Activated CD8-positive, alpha-beta memory T cell treated with anti-CD3 and anti-CD28 coated beads for 24 hours (primary cell): ENCODE measurements at regions not wholly inside any gene's neighbourhood (a gene's known extent, or its start where the extent isn't known, plus 50 kb on each side); places are given as distances from the start of the nearest gene placed in this dataset.
"Not testable (repeated sequence)": the region's sequence is repeated elsewhere in the genome, so short reads cannot be mapped to it uniquely, and the experiment has no call there.

ENCODE experiments used
- DNase-seq: peaks from one replicate; pipeline ENCODE4 v3.0.0-alpha.2; 2020

DNA sequence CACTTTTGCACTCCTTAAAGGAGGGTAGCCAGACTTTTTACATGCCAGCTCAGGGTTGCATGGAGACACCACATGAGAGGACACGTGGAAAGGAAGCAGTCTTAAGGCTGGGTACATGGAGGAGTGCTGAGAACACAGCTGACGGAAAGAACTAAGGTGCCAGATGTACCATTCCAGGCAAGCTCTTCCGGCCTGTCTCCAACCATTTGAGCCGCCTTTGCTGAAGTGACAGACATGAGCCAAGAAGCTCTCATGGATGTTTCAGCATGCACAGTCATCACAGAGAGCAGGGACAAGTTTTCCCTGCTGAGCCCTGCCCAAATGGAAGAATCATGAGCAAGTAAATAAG lies 83.4 kb upstream of the BMP2K start:
- no peak for DNase-seq

DNA sequence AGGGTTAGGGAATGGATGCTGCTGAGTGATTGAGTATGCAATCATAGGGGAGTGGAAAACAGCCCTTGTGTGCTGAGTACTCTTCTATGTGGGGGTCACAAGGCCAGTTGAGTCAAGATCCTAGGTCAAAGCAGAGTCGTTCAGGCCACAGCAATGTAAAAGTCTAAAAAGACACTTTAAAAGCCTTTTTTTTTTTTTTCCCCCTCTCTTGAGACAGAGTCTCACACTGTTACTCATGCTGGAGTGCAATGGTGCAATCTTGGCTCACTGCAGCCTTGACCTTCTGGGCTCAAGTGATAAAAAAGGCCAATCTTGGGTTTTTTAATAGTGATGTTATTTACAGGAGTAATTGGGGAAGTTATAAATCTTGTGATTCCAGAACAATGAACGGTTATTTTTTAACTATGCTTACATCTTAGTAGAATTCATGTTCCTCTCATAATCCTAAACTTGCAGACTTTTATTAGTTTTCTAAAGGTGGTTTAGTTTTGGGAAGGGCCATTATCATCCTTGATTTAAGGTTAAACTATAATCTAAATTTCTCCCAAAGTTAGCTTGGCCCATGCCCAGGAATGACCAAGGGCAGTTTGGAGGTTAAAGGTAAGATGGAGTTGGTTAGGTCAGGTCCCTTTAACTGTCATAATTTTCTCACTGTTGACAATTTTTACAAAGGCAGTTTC lies 82.2 kb upstream of the BMP2K start:
- no peak for DNase-seq

DNA sequence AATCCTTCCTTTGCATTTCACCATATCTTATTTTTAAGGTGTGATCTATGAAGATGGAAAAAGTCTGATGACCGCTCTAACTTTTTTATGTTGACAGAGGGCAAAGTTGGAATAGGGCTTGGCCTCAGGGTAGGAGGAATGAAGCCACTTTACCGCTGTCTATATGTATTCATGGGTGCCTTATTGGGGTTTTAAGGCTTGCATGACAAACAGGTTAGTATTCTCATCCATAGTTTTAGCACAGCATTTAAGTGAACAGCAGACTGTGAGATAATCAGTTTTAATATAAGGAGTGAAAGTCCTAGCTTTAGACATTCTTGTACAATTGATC lies 81.7 kb upstream of the BMP2K start:
- no peak for DNase-seq

DNA sequence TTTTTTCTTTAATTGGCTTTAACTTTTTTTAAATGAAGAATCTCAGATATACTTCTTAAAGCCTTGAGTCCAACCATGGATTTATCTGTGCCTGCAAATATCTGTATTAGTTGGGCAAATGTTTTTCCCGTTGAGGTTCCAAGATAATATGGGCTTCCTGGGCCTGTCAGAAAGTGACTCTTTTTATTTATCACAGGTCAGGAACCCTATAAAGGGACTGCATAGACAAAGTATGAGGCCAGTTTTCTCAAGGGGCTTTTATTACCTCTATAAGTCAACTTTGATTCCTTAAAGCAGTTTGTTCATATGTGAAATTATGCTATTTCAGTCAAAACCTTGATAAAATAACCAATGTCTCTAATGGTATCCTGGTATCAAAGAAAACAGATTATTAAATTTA lies 80.2 kb upstream of the BMP2K start:
- no peak for DNase-seq

DNA sequence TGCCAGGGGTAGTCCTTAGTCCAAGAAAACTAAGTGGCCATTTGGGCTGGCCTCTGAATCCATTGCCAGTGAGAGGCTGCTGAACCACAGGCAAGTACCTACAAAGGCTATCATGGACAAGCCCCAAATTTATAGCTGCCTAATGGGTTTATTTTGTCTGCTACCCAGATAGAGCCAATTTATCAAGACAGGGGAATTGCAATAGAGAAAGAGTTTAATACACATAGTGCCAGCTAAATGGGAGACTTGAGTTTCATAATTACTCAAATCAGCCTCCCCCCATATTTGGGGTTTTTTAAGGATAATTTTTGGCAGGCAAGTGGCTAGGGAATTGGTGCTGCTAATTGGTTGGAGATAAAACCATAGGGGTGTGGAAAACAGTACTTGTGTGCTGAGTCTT lies 73.1 kb upstream of the BMP2K start:
- no peak for DNase-seq

DNA sequence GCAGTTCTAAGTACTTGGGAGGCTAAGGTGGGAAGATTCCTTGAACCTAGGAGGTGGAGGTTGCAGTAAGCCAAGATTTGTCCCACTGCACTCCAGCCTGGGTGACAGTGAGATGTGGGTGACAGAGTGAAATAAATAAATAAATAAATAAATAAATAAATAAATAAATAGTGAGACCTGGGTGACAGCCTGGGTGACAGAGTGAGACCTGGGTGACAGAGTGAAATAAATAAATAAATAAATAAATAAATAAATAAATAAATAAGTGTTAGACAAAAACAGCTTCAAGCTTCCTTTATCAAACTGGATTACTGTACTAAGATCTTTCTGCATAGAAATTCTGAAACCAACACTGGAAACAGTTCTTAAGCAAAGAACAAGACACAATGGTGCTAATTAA lies 71.8 kb upstream of the BMP2K start:
- no peak for DNase-seq

DNA sequence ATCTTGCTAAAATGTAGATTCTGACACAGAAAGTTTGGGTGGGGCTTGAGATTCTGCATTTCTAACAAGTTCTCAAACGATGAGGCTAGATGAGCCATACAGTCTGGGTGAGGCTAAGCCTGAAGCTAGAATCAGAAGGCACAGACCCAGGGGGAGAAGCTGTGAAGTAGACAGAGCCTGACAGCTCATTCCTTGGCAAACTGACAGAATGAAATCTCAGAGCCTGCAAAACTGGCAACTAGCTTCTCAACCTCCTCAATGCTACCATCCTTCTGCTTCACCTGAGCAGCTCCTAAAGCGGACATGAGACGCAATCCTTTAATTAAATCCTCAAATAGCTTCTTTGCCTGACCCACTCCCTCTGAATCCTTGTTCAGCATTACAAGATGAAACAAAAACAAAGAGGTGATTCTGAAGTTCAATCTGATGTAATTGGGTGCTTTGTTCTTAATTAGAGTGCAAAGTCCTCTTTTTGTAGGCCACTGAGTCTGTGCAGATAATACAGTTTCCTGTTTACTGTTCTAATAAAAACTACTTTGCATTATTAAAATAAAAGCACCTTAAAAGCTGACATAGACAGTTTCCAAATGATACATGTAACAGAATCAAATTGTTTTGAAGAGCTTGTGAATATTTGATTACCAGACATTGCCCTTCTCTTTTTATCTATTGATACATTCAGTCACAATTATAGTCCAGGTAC lies 71.0 kb upstream of the BMP2K start:
- no peak for DNase-seq

DNA sequence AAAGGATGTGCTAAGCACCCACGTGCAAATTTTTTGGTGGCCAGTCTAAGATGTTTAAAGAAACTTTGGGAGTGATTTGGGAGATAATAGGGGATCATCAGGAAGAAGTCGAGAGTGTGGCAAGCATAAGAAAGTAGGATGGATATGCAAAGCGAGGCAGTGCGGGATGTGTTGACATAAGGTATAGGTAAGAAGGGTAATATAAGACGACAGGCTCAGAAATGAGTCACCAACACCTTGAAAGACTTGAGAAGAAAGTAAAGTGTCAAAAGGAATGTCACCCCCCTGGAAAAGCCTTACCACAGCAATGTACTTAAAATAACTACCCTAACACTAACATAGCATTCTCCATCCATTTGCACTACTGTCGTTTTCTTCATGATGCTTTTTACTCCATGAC lies 69.8 kb upstream of the BMP2K start:
- DNase-seq = no peak

DNA sequence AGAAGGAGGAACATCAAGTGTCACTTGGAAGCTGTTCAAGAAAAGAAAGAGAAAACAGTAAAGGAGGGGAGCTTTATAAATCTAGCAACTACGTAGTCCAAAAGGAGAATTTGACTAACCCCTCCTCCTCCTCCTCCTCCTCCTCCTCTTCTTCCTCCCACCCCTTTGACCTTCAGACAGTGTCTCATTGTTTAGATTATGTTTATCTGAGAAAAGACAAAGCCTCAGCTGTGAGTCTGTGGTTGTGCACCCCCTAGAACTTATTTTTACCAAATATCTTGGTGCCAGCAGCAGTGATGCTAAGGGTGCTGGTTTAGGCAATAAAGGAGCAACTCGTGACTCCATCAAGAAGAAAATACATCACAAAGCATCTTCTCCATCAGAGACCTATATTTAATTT lies 68.9 kb upstream of the BMP2K start:
- no peak for DNase-seq

DNA sequence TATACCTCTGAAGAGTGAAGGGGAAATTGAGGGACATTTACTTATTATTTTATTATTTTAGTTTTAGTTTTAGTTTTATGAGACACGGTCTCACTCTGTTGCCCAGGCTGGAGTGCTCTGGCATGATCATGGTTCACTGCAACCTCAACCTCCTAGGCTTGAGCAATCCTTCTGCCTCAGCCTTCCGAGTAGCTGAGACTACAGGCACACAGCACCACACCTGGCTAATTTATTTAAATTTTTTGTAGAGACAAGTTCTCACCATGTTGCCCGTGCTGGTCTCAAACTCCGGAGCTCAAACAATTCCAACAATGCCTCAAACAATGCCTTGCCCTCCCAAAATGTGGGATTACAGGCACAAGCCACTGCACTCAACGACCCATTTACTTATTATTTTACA lies 68.4 kb upstream of the BMP2K start:
- no peak for DNase-seq

DNA sequence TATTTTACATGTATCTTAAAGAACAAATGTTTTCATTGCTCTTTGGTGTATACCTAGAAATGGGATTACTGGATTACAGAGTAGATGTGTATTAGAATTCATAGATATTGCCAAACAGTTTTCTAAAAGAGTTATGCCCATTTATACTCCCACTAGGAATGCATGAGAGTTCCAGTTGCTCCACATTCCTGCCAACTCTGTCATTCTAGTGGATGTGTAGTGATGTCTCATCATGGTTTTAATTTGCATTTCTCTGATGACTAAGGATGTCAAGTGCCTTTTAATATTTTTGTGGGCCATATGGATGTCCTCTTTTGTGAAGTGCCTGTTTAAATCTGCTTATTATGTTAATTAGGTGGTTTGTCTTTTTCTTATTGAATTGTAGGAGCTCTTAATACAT lies 65.6 kb upstream of the BMP2K start:
- DNase-seq = no peak

DNA sequence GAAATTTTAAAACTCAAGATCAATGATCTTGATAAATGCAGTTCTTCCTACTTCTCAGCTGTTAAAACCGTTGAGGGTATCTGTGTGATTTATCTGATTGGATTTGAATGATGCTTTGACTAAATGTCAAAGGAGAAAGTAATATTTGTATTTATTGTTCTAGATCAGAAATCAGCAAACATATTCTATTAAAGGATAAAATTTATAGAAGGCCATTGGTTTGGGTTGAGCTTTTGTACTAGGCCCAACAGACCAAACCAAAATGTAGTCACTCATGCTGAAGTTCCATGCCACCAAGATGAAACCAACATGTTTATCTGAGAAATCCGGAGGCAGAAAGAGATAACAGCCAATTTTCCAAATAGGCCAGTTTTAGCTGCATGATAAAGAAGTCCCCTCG lies 64.5 kb upstream of the BMP2K start:
- DNase-seq = no peak

DNA sequence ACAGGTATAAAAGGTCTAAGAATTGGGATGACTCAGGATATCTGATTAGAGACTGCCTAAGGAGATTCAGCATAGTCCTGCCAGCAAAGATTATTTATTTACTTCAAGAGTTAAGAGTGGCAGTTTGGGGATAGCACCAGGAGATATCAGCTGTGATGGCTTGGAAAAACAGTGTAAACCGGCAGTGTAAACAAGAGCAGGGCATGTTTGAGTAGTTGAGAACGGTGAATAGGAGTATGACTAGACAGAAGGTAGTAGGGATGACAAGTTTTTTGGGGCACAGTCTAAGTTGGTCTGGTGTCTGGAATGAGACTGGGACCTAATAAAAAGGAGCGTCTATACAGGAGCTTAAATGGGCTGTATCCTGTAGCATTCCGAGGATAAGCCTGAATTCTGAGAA lies 61.6 kb upstream of the BMP2K start:
- DNase-seq = not testable (repeated sequence)

DNA sequence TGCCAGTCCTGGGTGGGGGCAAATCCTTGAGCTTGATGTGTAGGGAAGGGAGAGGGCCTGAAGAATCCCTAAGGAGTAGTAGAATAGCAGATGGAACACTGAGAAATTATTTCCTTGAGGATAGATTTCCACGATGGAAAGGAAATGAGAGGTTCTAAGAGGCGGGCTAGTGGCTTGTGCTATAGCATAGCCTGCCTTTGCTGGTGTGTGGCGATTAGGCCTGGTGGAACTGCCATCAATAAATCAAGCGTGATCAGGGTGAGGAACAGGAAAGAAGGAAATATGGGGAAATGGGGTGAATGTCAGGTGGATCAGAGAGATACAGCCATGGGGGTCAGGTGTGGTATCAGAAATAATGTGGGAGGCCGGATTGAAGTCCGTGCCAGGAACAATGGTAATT lies 60.8 kb upstream of the BMP2K start:
- DNase-seq = not testable (repeated sequence)

DNA sequence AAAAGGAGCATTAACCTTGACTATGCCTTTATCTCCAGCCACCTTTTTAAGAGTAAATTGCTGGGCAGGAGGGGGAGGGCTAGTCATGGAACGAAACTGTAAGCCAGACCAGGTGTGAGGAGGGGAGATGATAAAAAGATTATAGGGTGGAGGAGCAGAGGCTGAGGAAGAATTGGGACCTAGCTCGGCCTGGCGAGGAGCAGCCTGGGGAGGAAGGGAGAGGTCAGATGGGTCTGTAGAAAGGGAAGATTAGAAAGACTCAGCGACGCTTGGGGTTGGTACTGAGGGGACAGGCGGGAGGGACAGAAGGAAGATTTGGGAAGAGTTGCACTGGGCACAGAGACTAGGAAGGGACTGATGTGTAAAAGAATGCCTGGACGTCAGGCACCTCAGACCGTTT lies 58.4 kb upstream of the BMP2K start:
- DNase-seq = not testable (repeated sequence)

DNA sequence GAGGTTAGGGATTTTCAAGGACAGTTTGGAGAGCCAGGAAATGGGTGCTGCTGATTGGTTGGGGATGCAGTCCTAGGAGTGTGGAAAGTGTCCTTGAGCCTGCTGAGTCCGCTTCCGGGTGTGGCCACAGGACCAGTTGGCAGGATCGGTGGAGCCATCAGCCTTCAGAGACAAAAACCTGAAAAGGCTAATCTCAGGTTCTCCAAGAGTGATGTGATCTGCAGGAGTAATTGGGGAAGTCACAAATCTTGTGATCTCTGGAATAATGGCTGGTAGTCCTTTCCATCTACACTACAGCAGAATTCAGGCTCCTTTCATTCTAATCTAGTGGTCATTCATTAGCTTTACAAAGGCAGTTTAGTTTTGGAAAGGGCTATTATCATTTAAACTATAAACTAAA lies 55.9 kb upstream of the BMP2K start:
- no peak for DNase-seq

DNA sequence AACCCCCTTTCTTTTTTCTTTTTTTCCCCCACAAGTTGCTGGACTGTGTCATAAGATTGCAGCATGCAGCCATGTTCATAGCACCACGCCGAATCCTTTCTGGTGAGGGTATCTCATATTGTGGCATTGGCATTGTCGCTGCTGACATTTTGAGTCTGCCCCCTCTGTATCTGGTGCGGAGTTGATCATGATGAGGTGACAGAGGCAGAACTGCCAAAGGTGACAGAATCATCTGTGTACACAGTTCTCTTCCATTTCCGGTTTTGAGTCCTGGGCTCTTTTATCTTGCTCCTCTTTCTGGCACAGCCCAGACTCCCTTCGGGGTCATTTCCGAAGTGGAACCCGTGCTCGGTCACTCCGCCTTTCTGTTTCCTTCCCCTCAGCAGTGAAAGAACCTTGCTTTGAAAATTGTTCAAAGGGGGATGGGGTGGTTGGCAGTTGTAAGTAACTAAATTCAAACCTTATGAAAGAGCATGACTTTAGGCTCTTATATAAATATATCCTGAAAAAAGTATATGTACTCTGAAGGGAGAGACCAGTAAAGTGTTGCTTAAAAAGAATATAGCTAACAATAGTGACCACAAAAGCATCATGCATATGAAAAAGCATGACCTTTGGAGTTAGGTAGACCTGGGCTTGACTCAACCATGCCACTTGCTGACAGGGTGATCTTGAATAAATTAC lies 55.0 kb upstream of the BMP2K start:
- peak; percentile 62 for DNase-seq

DNA sequence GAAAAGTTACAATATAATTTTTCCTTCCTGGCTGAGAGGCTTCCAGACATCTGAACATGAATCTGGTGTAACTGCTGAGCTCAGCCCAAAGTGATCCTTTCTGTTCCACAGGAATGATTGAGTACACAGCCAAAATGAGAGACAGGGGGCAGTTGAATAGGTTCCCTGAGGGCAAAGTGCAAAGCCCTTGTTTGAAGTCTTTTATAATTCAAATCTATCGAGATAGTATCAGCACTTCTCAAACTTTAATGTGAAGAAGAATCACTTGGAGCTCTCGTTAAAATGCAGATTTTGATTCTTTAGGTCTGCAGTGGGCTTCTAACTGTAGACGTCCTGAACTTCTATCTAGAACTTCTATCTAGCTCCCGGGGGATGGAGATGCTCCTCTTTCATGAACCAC lies 54.4 kb upstream of the BMP2K start:
- no peak for DNase-seq

DNA sequence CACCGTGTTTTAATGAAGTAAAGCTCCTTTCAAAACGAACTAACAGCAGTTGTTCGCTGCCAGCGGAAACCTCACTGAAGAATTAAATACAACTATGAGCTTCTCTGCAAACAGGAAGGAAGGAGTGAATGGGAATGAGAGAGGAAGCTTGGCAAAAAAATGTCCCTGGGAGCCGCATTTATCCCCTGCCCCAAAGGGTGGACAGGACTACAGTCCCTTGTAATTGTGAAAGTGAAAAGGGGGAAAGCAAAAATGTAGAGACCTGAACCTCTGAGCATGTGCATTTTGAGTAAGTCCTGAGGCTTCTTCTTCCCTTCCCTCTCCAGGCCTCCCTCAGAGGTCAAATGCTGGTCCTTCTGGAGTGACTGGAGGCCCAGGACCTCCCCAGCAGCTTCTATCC lies 53.8 kb upstream of the BMP2K start:
- no peak for DNase-seq

DNA sequence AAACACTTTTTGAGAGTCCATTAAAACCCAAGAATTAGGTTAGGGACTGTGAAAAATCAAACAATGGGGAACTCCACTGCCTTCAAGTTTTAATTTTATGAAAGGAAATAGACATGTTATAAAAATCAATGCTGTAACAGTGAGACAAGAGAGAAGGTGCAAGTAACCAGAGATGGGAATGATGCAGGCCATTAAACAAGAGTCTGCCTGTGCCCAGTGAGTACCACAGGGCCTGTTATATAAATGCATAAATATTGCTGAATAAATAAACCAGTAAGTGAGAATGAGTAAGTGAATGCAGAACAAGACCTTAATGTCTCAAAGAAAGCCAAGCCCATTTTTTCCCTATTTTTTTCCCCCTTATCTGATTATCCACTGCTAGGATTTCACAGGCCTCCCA lies 53.3 kb upstream of the BMP2K start:
- no peak for DNase-seq
